Effector memory CD4-positive, alpha-beta T cell (primary cell): ENCODE measurements at regions not wholly inside any gene's neighbourhood (a gene's known extent, or its start where the extent isn't known, plus 50 kb on each side); places are given as distances from the start of the nearest gene placed in this dataset.

Source experiments
- DNase-seq, 3 donors: peaks; one replicate each; pipeline ENCODE4 v3.0.0-alpha.2; 2020
- H3K27ac ChIP-seq: 2 replicates; pipeline ENCODE4 v1.7.0; 2013; ENCODE audit warnings: mild to moderate bottlenecking, low read length, moderate library complexity; ENCODE audit not compliant: insufficient read depth, poor library complexity, severe bottlenecking
- H3K27me3 ChIP-seq: replicated peaks from 2 replicates; pipeline ENCODE4 v1.7.0; 2013; ENCODE audit warnings: mild to moderate bottlenecking, low read length; ENCODE audit not compliant: insufficient read depth, control insufficient read depth, poor library complexity, severe bottlenecking
- H3K36me3 ChIP-seq: 2 replicates; pipeline ENCODE4 v1.7.0; 2013; ENCODE audit warnings: mild to moderate bottlenecking, low read length, moderate library complexity; ENCODE audit not compliant: control insufficient read depth, insufficient read depth
- H3K4me1 ChIP-seq: 2 replicates; pipeline ENCODE4 v1.7.0; 2013; ENCODE audit warnings: low read length, mild to moderate bottlenecking; ENCODE audit not compliant: control insufficient read depth, insufficient read depth, poor library complexity, severe bottlenecking
- H3K4me3 ChIP-seq: 2 replicates; pipeline ENCODE4 v1.7.0; 2013; ENCODE audit warnings: low read length, low read depth, mild to moderate bottlenecking; ENCODE audit not compliant: insufficient read depth, poor library complexity, severe bottlenecking
- H3K9me3 ChIP-seq: 2 replicates; pipeline ENCODE4 v1.7.0; 2013; ENCODE audit warnings: mild to moderate bottlenecking, low read length, moderate library complexity; ENCODE audit not compliant: control insufficient read depth

- Histone ChIP-seq H3K36me3 (no peaks in the 10 kb centered on the region), H3K27me3 (no peaks in the 10 kb centered on the region), H3K9me3 (no peaks in the 10 kb centered on the region), H3K4me3 (no peak overlapping the region), H3K4me1 (no peaks in the 10 kb centered on the region), H3K27ac (no peak overlapping the region)
- no peak for DNase-seq
Measured at GRCh38 chr6:164072240-164072666, 657.7 kb downstream of the QKI start.

- Histone ChIP-seq H3K27me3 (no peaks in the 10 kb centered on the region), H3K4me1 (no peaks in the 10 kb centered on the region), H3K36me3 (no peaks in the 10 kb centered on the region), H3K9me3 (no peaks in the 10 kb centered on the region), H3K4me3 (no peak overlapping the region), H3K27ac (no peak overlapping the region)
- DNase-seq, result no peak
Measured at GRCh38 chr6:164069350-164069990, 655.0 kb downstream of the QKI start.

GRCh38 chr6:164068527-164068926, 654.0 kb downstream of the QKI start:
- Histone ChIP-seq H3K9me3 (no peaks in the 10 kb centered on the region), H3K27ac (no peak overlapping the region), H3K36me3 (no peaks in the 10 kb centered on the region), H3K27me3 (no peaks in the 10 kb centered on the region), H3K4me3 (no peak overlapping the region), H3K4me1 (no peaks in the 10 kb centered on the region)
- no peak for DNase-seq

- H3K36me3 ChIP-seq, result no peaks in the 10 kb centered on the region
- no peaks in the 10 kb centered on the region for H3K27me3 ChIP-seq
- DNase-seq, result no peak
- H3K4me3 ChIP-seq, result no peak overlapping the region
- no peaks in the 10 kb centered on the region for H3K4me1 ChIP-seq
- no peaks in the 10 kb centered on the region for H3K9me3 ChIP-seq
- H3K27ac ChIP-seq, result no peak overlapping the region
Measured at GRCh38 chr6:164066766-164067165, 652.2 kb downstream of the QKI start.

GRCh38 chr6:164066335-164066734, 651.8 kb downstream of the QKI start:
- no peak for DNase-seq
- no peak overlapping the region for H3K27ac ChIP-seq

GRCh38 chr6:164063346-164063745, 648.8 kb downstream of the QKI start:
- Histone ChIP-seq H3K4me1 (no peaks in the 10 kb centered on the region), H3K27ac (no peak overlapping the region), H3K9me3 (no peaks in the 10 kb centered on the region), H3K36me3 (no peaks in the 10 kb centered on the region), H3K27me3 (no peaks in the 10 kb centered on the region), H3K4me3 (no peak overlapping the region)
- no peak for DNase-seq

More at GRCh38 chr6:164066335-164066734, 651.8 kb downstream of the QKI start:
- no peaks in the 10 kb centered on the region for H3K36me3 ChIP-seq
- H3K27me3 ChIP-seq, result no peaks in the 10 kb centered on the region
- no peaks in the 10 kb centered on the region for H3K9me3 ChIP-seq
- no peak overlapping the region for H3K4me3 ChIP-seq
- H3K4me1 ChIP-seq, result no peaks in the 10 kb centered on the region

- no peak for DNase-seq
- Histone ChIP-seq H3K27me3 (no peaks in the 10 kb centered on the region), H3K9me3 (no peaks in the 10 kb centered on the region), H3K27ac (no peak overlapping the region), H3K4me1 (no peaks in the 10 kb centered on the region), H3K4me3 (no peak overlapping the region), H3K36me3 (no peaks in the 10 kb centered on the region)
Measured at GRCh38 chr6:164062872-164063271, 648.4 kb downstream of the QKI start.

- Histone ChIP-seq H3K36me3 (no peaks in the 10 kb centered on the region), H3K4me3 (no peak overlapping the region), H3K27ac (no peak overlapping the region), H3K4me1 (no peaks in the 10 kb centered on the region), H3K27me3 (peaks cover 2% of the 10 kb centered on the region), H3K9me3 (no peaks in the 10 kb centered on the region)
- DNase-seq, result no peak
Measured at GRCh38 chr6:164057876-164058275, 643.4 kb downstream of the QKI start.

GRCh38 chr6:164051427-164051826, 636.9 kb downstream of the QKI start:
- H3K27ac ChIP-seq, result no peak overlapping the region
- no peaks in the 10 kb centered on the region for H3K4me1 ChIP-seq
- H3K4me3 ChIP-seq, result no peak overlapping the region
- H3K36me3 ChIP-seq, result no peaks in the 10 kb centered on the region
- peaks cover 2% of the 10 kb centered on the region for H3K27me3 ChIP-seq
- H3K9me3 ChIP-seq, result no peaks in the 10 kb centered on the region
- no peak for DNase-seq

- H3K27me3 ChIP-seq, result peaks cover 2% of the 10 kb centered on the region
- no peaks in the 10 kb centered on the region for H3K9me3 ChIP-seq
- H3K27ac ChIP-seq, result no peak overlapping the region
- H3K4me3 ChIP-seq, result no peak overlapping the region
- no peaks in the 10 kb centered on the region for H3K4me1 ChIP-seq
- H3K36me3 ChIP-seq, result no peaks in the 10 kb centered on the region
- DNase-seq, result no peak
Measured at GRCh38 chr6:164049517-164049988, 635.0 kb downstream of the QKI start.
